ENCODE measurements at regions not wholly inside any gene's neighbourhood (a gene's known extent, or its start where the extent isn't known, plus 50 kb on each side); places are given as distances from the start of the nearest gene placed in this dataset.
A peak's percentile ranks its signal among the peaks of the same experiment; 100 is the strongest.

DNA sequence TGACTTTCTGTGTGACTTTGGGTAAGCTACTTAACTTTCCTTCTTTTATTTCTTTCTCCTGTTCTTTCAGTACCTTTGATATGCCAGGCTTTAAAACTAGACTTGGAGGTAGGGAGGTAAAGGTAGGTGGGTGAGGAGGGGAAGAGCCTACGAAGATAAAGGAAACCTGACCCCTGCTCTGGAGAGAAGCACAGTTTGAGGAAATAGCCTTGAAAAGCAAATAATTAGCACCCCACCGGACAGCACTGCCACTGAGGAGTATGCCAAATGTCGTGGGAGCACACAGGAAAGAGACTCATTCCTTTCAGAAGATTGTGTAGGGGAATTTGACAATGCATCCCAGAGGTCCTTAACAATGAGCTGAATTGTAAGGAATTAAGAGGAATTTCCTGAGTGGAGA is 65.2 kb upstream of the SPAG17 start:
- no peaks in the 10 kb centered on the region for H3F3A ChIP-seq (ENCODE audit: low read depth)
- H3K36me3 ChIP-seq (ENCODE audit: insufficient read depth, low read length): no peaks in the 10 kb centered on the region
- H3K4me1 ChIP-seq (ENCODE audit: insufficient read depth, low read length, poor library complexity, severe bottlenecking): no peaks in the 10 kb centered on the region
- no peak overlapping the region for H3K4me3 ChIP-seq (ENCODE audit: low read length, poor library complexity, severe bottlenecking)
- no peak overlapping the region for H3K9ac ChIP-seq (ENCODE audit: low read depth, low read length, poor library complexity, severe bottlenecking)
- no peaks in the 10 kb centered on the region for H3K27me3 ChIP-seq (ENCODE audit: insufficient read depth, low read length, poor library complexity, severe bottlenecking)
- no peaks in the 10 kb centered on the region for H3K9me3 ChIP-seq (ENCODE audit: insufficient read depth, low read depth, low read length)
- H3K9me2 ChIP-seq (replicated peaks; ENCODE audit: low read depth, low read length): no peaks in the 10 kb centered on the region
- no peaks in the 10 kb centered on the region for H4K20me1 ChIP-seq (ENCODE audit: insufficient read depth, low read length, poor library complexity, severe bottlenecking)
- TF ChIP-seq EZH2phosphoT487 (IDR thresholded peaks at IDR 0.05; ENCODE audit: borderline replicate concordance) (no peak), CTCF (conservative IDR thresholded peaks at IDR 0.05; ENCODE audit: low read length) (no peak)
- no peak overlapping the region for H3K4me2 ChIP-seq (ENCODE audit: low read depth, low read length, poor library complexity, severe bottlenecking)
- H3K79me2 ChIP-seq (ENCODE audit: insufficient read depth, low read length): no peaks in the 10 kb centered on the region
- no peak overlapping the region for H2AFZ ChIP-seq (ENCODE audit: low read length)

GRCh38 chr1:118249641-118250040 is 64.6 kb upstream of the SPAG17 start:
- no peaks in the 10 kb centered on the region for H3K4me1 ChIP-seq (ENCODE audit: insufficient read depth, low read length, poor library complexity, severe bottlenecking)
- no peak overlapping the region for H3K4me3 ChIP-seq (ENCODE audit: low read length, poor library complexity, severe bottlenecking)
- H3K9ac ChIP-seq (ENCODE audit: low read depth, low read length, poor library complexity, severe bottlenecking): no peak overlapping the region
- no peaks in the 10 kb centered on the region for H3K9me2 ChIP-seq (replicated peaks; ENCODE audit: low read depth, low read length)
- no peaks in the 10 kb centered on the region for H3K9me3 ChIP-seq (ENCODE audit: insufficient read depth, low read depth, low read length)
- no peaks in the 10 kb centered on the region for H4K20me1 ChIP-seq (ENCODE audit: insufficient read depth, low read length, poor library complexity, severe bottlenecking)
- H3K27me3 ChIP-seq (ENCODE audit: insufficient read depth, low read length, poor library complexity, severe bottlenecking): no peaks in the 10 kb centered on the region
- no peaks in the 10 kb centered on the region for H3K36me3 ChIP-seq (ENCODE audit: insufficient read depth, low read length)
- no peak for TF ChIP-seq EZH2phosphoT487 (IDR thresholded peaks at IDR 0.05; ENCODE audit: borderline replicate concordance)
- no peak for TF ChIP-seq CTCF (conservative IDR thresholded peaks at IDR 0.05; ENCODE audit: low read length)
- no peak overlapping the region for H3K4me2 ChIP-seq (ENCODE audit: low read depth, low read length, poor library complexity, severe bottlenecking)
- H3F3A ChIP-seq (ENCODE audit: low read depth): no peaks in the 10 kb centered on the region
- no peak overlapping the region for H2AFZ ChIP-seq (ENCODE audit: low read length)
- no peaks in the 10 kb centered on the region for H3K79me2 ChIP-seq (ENCODE audit: insufficient read depth, low read length)

DNA sequence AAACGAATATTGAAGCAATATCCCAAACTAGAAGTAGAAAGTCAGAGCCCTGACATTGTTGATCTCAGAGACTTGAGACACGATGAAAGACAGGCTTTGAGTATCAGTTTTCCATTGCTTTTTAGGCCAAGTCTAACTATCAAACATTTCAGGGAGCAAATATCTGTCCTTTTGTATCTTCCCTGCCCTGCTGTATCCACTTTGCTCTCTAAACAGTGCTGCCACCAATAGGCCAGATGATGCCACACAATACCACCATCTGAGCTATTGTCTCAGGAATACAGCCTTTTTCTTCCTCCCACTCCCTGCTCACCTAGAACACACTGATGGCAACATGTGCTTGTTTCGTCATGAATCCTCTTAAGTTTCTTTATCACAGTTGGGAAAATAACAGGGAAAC is 62.6 kb upstream of the SPAG17 start:
- no peak overlapping the region for H3K4me3 ChIP-seq (ENCODE audit: low read length, poor library complexity, severe bottlenecking)
- H3K27me3 ChIP-seq (ENCODE audit: insufficient read depth, low read length, poor library complexity, severe bottlenecking): no peaks in the 10 kb centered on the region
- H3K9ac ChIP-seq (ENCODE audit: low read depth, low read length, poor library complexity, severe bottlenecking): no peak overlapping the region
- H3K9me2 ChIP-seq (replicated peaks; ENCODE audit: low read depth, low read length): no peaks in the 10 kb centered on the region
- H3F3A ChIP-seq (ENCODE audit: low read depth): no peaks in the 10 kb centered on the region
- no peaks in the 10 kb centered on the region for H4K20me1 ChIP-seq (ENCODE audit: insufficient read depth, low read length, poor library complexity, severe bottlenecking)
- no peaks in the 10 kb centered on the region for H3K79me2 ChIP-seq (ENCODE audit: insufficient read depth, low read length)
- H3K4me1 ChIP-seq (ENCODE audit: insufficient read depth, low read length, poor library complexity, severe bottlenecking): no peaks in the 10 kb centered on the region
- no peaks in the 10 kb centered on the region for H3K9me3 ChIP-seq (ENCODE audit: insufficient read depth, low read depth, low read length)
- TF ChIP-seq EZH2phosphoT487 (IDR thresholded peaks at IDR 0.05; ENCODE audit: borderline replicate concordance) (no peak), CTCF (conservative IDR thresholded peaks at IDR 0.05; ENCODE audit: low read length) (peak; percentile 64)
- no peaks in the 10 kb centered on the region for H3K36me3 ChIP-seq (ENCODE audit: insufficient read depth, low read length)
- H2AFZ ChIP-seq (ENCODE audit: low read length): no peak overlapping the region
- no peak overlapping the region for H3K4me2 ChIP-seq (ENCODE audit: low read depth, low read length, poor library complexity, severe bottlenecking)

Measured in Loucy (cell line).